Tibial nerve (tissue), 4 donors: ENCODE measurements at regions not wholly inside any gene's neighbourhood (a gene's known extent, or its start where the extent isn't known, plus 50 kb on each side); places are given as distances from the start of the nearest gene placed in this dataset.

Experiments
- CTCF ChIP-seq, 5 experiments: fragments of 200-600 bp in 3 of 5; fragments of 450-650 bp in 2 of 5; sonication (generic) in 3 of 5; IDR thresholded peaks; one replicate each; pipeline ENCODE4 v1.5.1; 2016 to 2019; ENCODE audit warnings: antibody characterized with exemption in 5 of 5, mild to moderate bottlenecking in 3 of 5, moderate library complexity in 2 of 5
- EP300 ChIP-seq, 2 donors: sonication (generic); formaldehyde crosslinking; IDR thresholded peaks; one replicate each; pipeline ENCODE4 v1.6.1; 2017; ENCODE audit warnings: antibody characterized with exemption in 2 of 2, mild to moderate bottlenecking in 1 of 2
- POLR2A ChIP-seq, 2 donors: fragments of 450-650 bp; IDR thresholded peaks; one replicate each; pipeline ENCODE4 v1.6.1; 2017; ENCODE audit warnings: antibody characterized with exemption in 2 of 2, mild to moderate bottlenecking in 2 of 2, moderate library complexity in 2 of 2

- TF ChIP-seq EP300 (IDR thresholded peaks at IDR 0.05) = no peak
- no peak for TF ChIP-seq CTCF (IDR thresholded peaks at IDR 0.05)
- TF ChIP-seq POLR2A (IDR thresholded peaks at IDR 0.05) = no peak
Measured at GRCh38 chrX:100098660-100099375, 311.3 kb downstream of the PCDH19 start.
